GM12878 (cell line): ENCODE measurements at regions not wholly inside any gene's neighbourhood (a gene's known extent, or its start where the extent isn't known, plus 50 kb on each side); places are given as distances from the start of the nearest gene placed in this dataset.

Experiments
- ATAC-seq: fragments of 200-7000 bp; cut with Tn5 transposase; 3 replicates; pipeline ENCODE4 v1.9.1; 2020; ENCODE audit warnings: mild to moderate bottlenecking, moderate library complexity
- BruUV-seq: library from RNA; stranded (reverse); fragments of 400-500 nt; replicated peaks from 2 replicates; lab custom pipeline; 2021; lab: Mats Ljungman, UMichigan
- CTCF ChIA-PET: fragments of 300-600 bp; sonication (Branson Sonifier 250); formaldehyde crosslinking; extraction: SDS; loops from one replicate; lab custom pipeline; 2021; ENCODE audit warnings: inconsistent platforms; lab: Yijun Ruan, JAX
- POLR2A ChIA-PET: fragments of 350-600 bp; formaldehyde crosslinking; extraction: SDS; loops from one replicate; lab custom pipeline; 2021; ENCODE audit warnings: inconsistent platforms; lab: Charles Lee
- RAD21 ChIA-PET: fragments of 300-600 bp; sonication (Branson Sonifier 250); formaldehyde crosslinking; loops from one replicate; lab custom pipeline; 2023; ENCODE audit warnings: antibody characterized with exemption; ENCODE audit not compliant: unreplicated experiment; lab: Charles Lee
- SMC1A ChIA-PET: fragments of 300-600 bp; sonication (Branson Sonifier 250); formaldehyde crosslinking; loops from one replicate; lab custom pipeline; 2023; ENCODE audit not compliant: unreplicated experiment, uncharacterized antibody; lab: Charles Lee
- DNase-seq: peaks from one replicate; pipeline ENCODE4 v3.0.0-alpha.2; 2011; ENCODE audit warnings: low read depth, low spot score
- FAIRE-seq: peaks from 3 replicates; lab custom pipeline; 2011; peaks lifted over from hg19 to GRCh38; lab: Jason Lieb, UNC
- H2AFZ ChIP-seq: 2 replicates; pipeline ENCODE4 v1.6.0; 2011; ENCODE audit warnings: low read depth, low read length, control low read depth; ENCODE audit not compliant: control insufficient read depth
- H3K27ac ChIP-seq: 2 replicates; pipeline ENCODE4 v1.5.1; 2011; ENCODE audit warnings: control low read depth; ENCODE audit not compliant: control insufficient read depth, insufficient read depth
- H3K27me3 ChIP-seq, 2 experiments: replicated peaks in 1 of 2; 2 replicates each; pipeline versions ENCODE4 v1.6.0 to v1.6.1; 2011; ENCODE audit warnings: low read length in 1 of 2; ENCODE audit not compliant: control insufficient read depth in 2 of 2, insufficient read depth in 2 of 2
- H3K36me3 ChIP-seq, 2 experiments: 2 replicates each; pipeline ENCODE4 v1.5.1; 2011; ENCODE audit warnings: low read length in 1 of 2; ENCODE audit not compliant: control insufficient read depth in 2 of 2, insufficient read depth in 2 of 2
- H3K4me1 ChIP-seq: 2 replicates; pipeline ENCODE4 v1.6.1; 2011; ENCODE audit warnings: mild to moderate bottlenecking, low read length, moderate library complexity, mixed read lengths; ENCODE audit not compliant: control insufficient read depth, insufficient read depth
- H3K4me2 ChIP-seq: 2 replicates; pipeline ENCODE4 v1.6.0; 2011; ENCODE audit warnings: control low read depth; ENCODE audit not compliant: control insufficient read depth, insufficient read depth
- H3K4me3 ChIP-seq: fragments of 200-600 bp; sonication (generic); 2 replicates; pipeline ENCODE4 v1.5.1; 2016
- H3K79me2 ChIP-seq: 2 replicates; pipeline ENCODE4 v1.6.0; 2011; ENCODE audit warnings: low read length; ENCODE audit not compliant: control insufficient read depth, insufficient read depth
- H3K9ac ChIP-seq: 2 replicates; pipeline ENCODE4 v1.8.0; 2011; ENCODE audit warnings: low read length, control low read depth, mixed read lengths; ENCODE audit not compliant: control insufficient read depth, insufficient read depth
- H3K9me3 ChIP-seq: replicated peaks from 3 replicates; pipeline ENCODE4 v1.5.1; 2011; ENCODE audit warnings: mild to moderate bottlenecking, low read length; ENCODE audit not compliant: control insufficient read depth, insufficient read depth
- H4K20me1 ChIP-seq: 2 replicates; pipeline ENCODE4 v1.6.0; 2011; ENCODE audit not compliant: control insufficient read depth, insufficient read depth
- EGR1 ChIP-seq, 2 experiments: IDR thresholded peaks; 1 replicate in 1 of 2; 2 replicates in 1 of 2; pipeline ENCODE4 v1.6.1; 2011 to 2012; ENCODE audit warnings: low read depth in 2 of 2, low read length in 2 of 2, borderline replicate concordance in 1 of 2, mild to moderate bottlenecking in 1 of 2, moderate library complexity in 1 of 2
- FOS ChIP-seq: IDR thresholded peaks from 3 replicates; pipeline ENCODE4 v1.6.1; 2011; ENCODE audit warnings: borderline replicate concordance; ENCODE audit not compliant: insufficient read length; ENCODE audit errors: extremely low read depth
- HCFC1 ChIP-seq: fragments of 150-350 bp; IDR thresholded peaks from 2 replicates; pipeline ENCODE4 v1.6.1; 2014; ENCODE audit warnings: low read length
- NR2C1 ChIP-seq: fragments of 450-650 bp; IDR thresholded peaks from 2 replicates; pipeline ENCODE4 v1.6.1; 2017; ENCODE audit warnings: antibody characterized with exemption, mild to moderate bottlenecking, moderate library complexity
- SRF ChIP-seq, 2 experiments: IDR thresholded peaks; 2 replicates each; pipeline ENCODE4 v1.6.1; 2011; ENCODE audit warnings: low read depth in 2 of 2, low read length in 2 of 2, mild to moderate bottlenecking in 1 of 2, moderate library complexity in 1 of 2
- SUZ12 ChIP-seq: fragments of 200-600 bp; sonication (generic); IDR thresholded peaks from one replicate; pipeline ENCODE4 v1.6.1; 2018; ENCODE audit warnings: antibody characterized with exemption, mild to moderate bottlenecking; ENCODE audit not compliant: unreplicated experiment
- ZSCAN29 ChIP-seq: fragments of 450-650 bp; IDR thresholded peaks from 2 replicates; pipeline ENCODE4 v1.6.1; 2017; ENCODE audit warnings: mild to moderate bottlenecking, moderate library complexity
- WGBS: methylation state at CpG from one replicate; pipeline ENCODE4 v1.1.6; 2016; ENCODE audit warnings: low lambda C conversion rate; ENCODE audit not compliant: insufficient replicate concordance, insufficient coverage; ENCODE audit errors: missing lambda C conversion rate; 5-methylcytosine and 5-hydroxymethylcytosine counted together
- in situ Hi-C: fragments of 300-500 bp; cut with MboI; formaldehyde crosslinking; loops from 9 replicates; pipeline ENCODE4 v1.14.3; 2018; ENCODE audit warnings: mixed read lengths
- intact Hi-C: fragments of 100-400 bp; cut with micrococcal nuclease; formaldehyde crosslinking; loops from one replicate; pipeline ENCODE4 v1.14.2; 2022; ENCODE audit not compliant: unreplicated experiment
- TF ChIP-seq, protein P1 (sequence below): fragments of 450-650 bp; formaldehyde crosslinking; IDR thresholded peaks from 2 replicates; pipeline ENCODE4 v1.4.0; 2022; ENCODE audit warnings: mild to moderate bottlenecking, moderate library complexity
- TF ChIP-seq, protein P2 (sequence below): fragments of 450-650 bp; IDR thresholded peaks from 2 replicates; pipeline ENCODE4 v1.6.1; 2018; ENCODE audit warnings: mild to moderate bottlenecking, low read depth, moderate library complexity; ENCODE audit not compliant: partially characterized antibody
- TF ChIP-seq, protein P3 (sequence below): IDR thresholded peaks from 2 replicates; pipeline ENCODE4 v1.6.1; 2012; ENCODE audit warnings: low read length, inconsistent platforms
- TF ChIP-seq, protein P4 (sequence below): fragments of 450-650 bp; IDR thresholded peaks from 2 replicates; pipeline ENCODE4 v1.6.1; 2017; ENCODE audit warnings: mild to moderate bottlenecking, moderate library complexity

DNA sequence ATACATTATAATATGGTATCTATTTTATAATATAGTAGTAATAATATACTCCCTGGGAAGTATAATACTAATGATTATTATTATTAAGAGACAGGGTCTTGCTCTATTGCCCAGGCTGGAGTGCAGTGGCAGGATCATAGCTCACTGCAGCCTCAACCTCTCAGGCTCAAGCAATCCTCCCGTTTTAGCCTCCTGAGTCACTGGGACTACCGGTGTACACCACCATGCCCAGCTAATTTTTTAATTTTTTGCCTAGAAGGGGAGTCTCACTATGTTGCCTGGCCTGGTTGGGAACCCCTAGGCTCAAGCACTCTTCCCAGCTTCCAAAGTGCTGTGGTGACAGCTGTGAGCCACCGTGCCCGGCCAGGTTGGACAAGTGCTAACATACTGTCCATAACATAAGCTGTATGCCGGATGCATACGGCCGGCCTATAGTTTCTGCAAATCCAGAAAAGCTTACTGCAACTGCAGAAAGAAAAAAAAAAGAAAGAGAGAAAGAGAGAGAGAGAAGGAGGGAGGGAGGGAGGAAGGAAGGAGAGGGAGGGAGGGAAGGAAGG, 94.2 kb upstream of the PPP2R3B start:
- no TSS peak for BruUV-seq
- Histone ChIP-seq H3K36me3 (no peaks in the 10 kb centered on the region), H3K9me3 (peaks cover 1% of the 10 kb centered on the region; the same call in 1 of the 3 replicates), H3K4me2 (no peak overlapping the region), H3K4me3 (no peak overlapping the region), H3K4me1 (no peaks in the 10 kb centered on the region), H3K27me3 (no peaks in the 10 kb centered on the region), H3K79me2 (no peaks in the 10 kb centered on the region), H3K27ac (no peak overlapping the region), H2AFZ (no peak overlapping the region), H4K20me1 (no peaks in the 10 kb centered on the region), H3K9ac (no peak overlapping the region)
- intact Hi-C loops = no loop called here
- WGBS = 67% methylated on average over 7 of the region's 7 CpGs
- RAD21 ChIA-PET = no interaction called here
- FAIRE-seq = no peak
- DNase-seq = no peak
- CTCF ChIA-PET = no interaction called here
- SMC1A ChIA-PET = no interaction called here
- ATAC-seq = no peak
- POLR2A ChIA-PET = no interaction called here
- in situ Hi-C loops = no loop called here
- TF ChIP-seq, protein P1, sequence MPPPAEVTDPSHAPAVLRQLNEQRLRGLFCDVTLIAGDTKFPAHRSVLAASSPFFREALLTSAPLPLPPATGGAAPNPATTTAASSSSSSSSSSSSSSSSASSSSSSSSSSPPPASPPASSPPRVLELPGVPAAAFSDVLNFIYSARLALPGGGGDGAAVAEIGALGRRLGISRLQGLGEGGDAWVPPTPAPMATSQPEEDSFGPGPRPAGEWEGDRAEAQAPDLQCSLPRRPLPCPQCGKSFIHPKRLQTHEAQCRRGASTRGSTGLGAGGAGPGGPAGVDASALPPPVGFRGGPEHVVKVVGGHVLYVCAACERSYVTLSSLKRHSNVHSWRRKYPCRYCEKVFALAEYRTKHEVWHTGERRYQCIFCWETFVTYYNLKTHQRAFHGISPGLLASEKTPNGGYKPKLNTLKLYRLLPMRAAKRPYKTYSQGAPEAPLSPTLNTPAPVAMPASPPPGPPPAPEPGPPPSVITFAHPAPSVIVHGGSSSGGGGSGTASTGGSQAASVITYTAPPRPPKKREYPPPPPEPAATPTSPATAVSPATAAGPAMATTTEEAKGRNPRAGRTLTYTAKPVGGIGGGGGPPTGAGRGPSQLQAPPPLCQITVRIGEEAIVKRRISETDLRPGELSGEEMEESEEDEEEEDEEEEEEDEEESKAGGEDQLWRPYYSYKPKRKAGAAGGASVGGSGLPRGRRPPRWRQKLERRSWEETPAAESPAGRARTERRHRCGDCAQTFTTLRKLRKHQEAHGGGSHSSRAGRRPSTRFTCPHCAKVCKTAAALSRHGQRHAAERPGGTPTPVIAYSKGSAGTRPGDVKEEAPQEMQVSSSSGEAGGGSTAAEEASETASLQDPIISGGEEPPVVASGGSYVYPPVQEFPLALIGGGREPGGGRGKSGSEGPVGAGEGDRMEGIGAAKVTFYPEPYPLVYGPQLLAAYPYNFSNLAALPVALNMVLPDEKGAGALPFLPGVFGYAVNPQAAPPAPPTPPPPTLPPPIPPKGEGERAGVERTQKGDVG = no peak
- TF ChIP-seq FOS (no peak), SUZ12 (no peak), HCFC1 (no peak), NR2C1 (no peak), SRF (IDR thresholded peaks at IDR 0.05; ENCODE audit: low read depth in 2 of 2, low read length in 2 of 2) (no peak), ZSCAN29 (no peak), EGR1 (IDR thresholded peaks at IDR 0.05; ENCODE audit: borderline replicate concordance in 1 of 2, low read depth in 2 of 2, low read length in 2 of 2) (no peak)
- TF ChIP-seq, protein P2, sequence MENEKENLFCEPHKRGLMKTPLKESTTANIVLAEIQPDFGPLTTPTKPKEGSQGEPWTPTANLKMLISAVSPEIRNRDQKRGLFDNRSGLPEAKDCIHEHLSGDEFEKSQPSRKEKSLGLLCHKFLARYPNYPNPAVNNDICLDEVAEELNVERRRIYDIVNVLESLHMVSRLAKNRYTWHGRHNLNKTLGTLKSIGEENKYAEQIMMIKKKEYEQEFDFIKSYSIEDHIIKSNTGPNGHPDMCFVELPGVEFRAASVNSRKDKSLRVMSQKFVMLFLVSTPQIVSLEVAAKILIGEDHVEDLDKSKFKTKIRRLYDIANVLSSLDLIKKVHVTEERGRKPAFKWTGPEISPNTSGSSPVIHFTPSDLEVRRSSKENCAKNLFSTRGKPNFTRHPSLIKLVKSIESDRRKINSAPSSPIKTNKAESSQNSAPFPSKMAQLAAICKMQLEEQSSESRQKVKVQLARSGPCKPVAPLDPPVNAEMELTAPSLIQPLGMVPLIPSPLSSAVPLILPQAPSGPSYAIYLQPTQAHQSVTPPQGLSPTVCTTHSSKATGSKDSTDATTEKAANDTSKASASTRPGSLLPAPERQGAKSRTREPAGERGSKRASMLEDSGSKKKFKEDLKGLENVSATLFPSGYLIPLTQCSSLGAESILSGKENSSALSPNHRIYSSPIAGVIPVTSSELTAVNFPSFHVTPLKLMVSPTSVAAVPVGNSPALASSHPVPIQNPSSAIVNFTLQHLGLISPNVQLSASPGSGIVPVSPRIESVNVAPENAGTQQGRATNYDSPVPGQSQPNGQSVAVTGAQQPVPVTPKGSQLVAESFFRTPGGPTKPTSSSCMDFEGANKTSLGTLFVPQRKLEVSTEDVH = no peak
- TF ChIP-seq, protein P3, sequence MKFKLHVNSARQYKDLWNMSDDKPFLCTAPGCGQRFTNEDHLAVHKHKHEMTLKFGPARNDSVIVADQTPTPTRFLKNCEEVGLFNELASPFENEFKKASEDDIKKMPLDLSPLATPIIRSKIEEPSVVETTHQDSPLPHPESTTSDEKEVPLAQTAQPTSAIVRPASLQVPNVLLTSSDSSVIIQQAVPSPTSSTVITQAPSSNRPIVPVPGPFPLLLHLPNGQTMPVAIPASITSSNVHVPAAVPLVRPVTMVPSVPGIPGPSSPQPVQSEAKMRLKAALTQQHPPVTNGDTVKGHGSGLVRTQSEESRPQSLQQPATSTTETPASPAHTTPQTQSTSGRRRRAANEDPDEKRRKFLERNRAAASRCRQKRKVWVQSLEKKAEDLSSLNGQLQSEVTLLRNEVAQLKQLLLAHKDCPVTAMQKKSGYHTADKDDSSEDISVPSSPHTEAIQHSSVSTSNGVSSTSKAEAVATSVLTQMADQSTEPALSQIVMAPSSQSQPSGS = no peak
- TF ChIP-seq, protein P4, sequence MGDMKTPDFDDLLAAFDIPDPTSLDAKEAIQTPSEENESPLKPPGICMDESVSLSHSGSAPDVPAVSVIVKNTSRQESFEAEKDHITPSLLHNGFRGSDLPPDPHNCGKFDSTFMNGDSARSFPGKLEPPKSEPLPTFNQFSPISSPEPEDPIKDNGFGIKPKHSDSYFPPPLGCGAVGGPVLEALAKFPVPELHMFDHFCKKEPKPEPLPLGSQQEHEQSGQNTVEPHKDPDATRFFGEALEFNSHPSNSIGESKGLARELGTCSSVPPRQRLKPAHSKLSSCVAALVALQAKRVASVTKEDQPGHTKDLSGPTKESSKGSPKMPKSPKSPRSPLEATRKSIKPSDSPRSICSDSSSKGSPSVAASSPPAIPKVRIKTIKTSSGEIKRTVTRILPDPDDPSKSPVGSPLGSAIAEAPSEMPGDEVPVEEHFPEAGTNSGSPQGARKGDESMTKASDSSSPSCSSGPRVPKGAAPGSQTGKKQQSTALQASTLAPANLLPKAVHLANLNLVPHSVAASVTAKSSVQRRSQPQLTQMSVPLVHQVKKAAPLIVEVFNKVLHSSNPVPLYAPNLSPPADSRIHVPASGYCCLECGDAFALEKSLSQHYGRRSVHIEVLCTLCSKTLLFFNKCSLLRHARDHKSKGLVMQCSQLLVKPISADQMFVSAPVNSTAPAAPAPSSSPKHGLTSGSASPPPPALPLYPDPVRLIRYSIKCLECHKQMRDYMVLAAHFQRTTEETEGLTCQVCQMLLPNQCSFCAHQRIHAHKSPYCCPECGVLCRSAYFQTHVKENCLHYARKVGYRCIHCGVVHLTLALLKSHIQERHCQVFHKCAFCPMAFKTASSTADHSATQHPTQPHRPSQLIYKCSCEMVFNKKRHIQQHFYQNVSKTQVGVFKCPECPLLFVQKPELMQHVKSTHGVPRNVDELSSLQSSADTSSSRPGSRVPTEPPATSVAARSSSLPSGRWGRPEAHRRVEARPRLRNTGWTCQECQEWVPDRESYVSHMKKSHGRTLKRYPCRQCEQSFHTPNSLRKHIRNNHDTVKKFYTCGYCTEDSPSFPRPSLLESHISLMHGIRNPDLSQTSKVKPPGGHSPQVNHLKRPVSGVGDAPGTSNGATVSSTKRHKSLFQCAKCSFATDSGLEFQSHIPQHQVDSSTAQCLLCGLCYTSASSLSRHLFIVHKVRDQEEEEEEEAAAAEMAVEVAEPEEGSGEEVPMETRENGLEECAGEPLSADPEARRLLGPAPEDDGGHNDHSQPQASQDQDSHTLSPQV = no peak
